ENCODE measurements at regions not wholly inside any gene's neighbourhood (a gene's known extent, or its start where the extent isn't known, plus 50 kb on each side); places are given as distances from the start of the nearest gene placed in this dataset.

DNA sequence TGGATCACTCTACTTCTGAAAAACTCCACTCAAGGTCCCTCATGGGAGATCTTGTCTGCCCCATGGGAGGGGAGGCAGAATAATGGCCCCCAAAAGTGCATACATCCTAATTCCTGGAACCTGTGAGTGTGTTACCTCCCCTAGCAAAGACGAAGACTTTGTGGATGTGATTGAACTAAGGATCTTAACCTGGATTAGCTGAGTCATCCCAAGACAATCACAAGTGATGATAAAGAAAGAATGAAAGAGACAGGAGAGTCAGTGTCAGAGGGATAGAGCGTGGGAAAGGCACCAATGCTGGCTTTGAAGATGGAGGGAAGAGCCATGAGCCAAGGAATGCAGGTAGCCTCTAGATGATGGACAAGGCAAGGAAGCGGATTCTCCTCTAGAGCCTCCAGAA is 374.7 kb upstream of the DYNLRB2 start:
- TF ChIP-seq, protein P1, sequence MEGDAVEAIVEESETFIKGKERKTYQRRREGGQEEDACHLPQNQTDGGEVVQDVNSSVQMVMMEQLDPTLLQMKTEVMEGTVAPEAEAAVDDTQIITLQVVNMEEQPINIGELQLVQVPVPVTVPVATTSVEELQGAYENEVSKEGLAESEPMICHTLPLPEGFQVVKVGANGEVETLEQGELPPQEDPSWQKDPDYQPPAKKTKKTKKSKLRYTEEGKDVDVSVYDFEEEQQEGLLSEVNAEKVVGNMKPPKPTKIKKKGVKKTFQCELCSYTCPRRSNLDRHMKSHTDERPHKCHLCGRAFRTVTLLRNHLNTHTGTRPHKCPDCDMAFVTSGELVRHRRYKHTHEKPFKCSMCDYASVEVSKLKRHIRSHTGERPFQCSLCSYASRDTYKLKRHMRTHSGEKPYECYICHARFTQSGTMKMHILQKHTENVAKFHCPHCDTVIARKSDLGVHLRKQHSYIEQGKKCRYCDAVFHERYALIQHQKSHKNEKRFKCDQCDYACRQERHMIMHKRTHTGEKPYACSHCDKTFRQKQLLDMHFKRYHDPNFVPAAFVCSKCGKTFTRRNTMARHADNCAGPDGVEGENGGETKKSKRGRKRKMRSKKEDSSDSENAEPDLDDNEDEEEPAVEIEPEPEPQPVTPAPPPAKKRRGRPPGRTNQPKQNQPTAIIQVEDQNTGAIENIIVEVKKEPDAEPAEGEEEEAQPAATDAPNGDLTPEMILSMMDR (conservative IDR thresholded peaks at IDR 0.05) = no peak
- TF ChIP-seq EZH2 (IDR thresholded peaks at IDR 0.05; ENCODE audit: low read depth) = no peak

Data from PC-9 (cell line).